22Rv1 (cell line): ENCODE measurements at regions not wholly inside any gene's neighbourhood (a gene's known extent, or its start where the extent isn't known, plus 50 kb on each side); places are given as distances from the start of the nearest gene placed in this dataset.
"Not testable (repeated sequence)": the region's sequence is repeated elsewhere in the genome, so short reads cannot be mapped to it uniquely, and the experiment has no call there.

Source experiments
- H3K27ac ChIP-seq: fragments of 450-650 bp; 2 replicates; pipeline ENCODE4 v1.5.1; 2017
- ZFX ChIP-seq: fragments of 450-650 bp; IDR thresholded peaks from 2 replicates; pipeline ENCODE4 v1.6.1; 2017; ENCODE audit warnings: antibody characterized with exemption, borderline replicate concordance
- TF ChIP-seq, protein P1 (sequence below): fragments of 450-650 bp; IDR thresholded peaks from 2 replicates; pipeline ENCODE4 v1.5.1; 2017; ENCODE audit warnings: mild to moderate bottlenecking

DNA sequence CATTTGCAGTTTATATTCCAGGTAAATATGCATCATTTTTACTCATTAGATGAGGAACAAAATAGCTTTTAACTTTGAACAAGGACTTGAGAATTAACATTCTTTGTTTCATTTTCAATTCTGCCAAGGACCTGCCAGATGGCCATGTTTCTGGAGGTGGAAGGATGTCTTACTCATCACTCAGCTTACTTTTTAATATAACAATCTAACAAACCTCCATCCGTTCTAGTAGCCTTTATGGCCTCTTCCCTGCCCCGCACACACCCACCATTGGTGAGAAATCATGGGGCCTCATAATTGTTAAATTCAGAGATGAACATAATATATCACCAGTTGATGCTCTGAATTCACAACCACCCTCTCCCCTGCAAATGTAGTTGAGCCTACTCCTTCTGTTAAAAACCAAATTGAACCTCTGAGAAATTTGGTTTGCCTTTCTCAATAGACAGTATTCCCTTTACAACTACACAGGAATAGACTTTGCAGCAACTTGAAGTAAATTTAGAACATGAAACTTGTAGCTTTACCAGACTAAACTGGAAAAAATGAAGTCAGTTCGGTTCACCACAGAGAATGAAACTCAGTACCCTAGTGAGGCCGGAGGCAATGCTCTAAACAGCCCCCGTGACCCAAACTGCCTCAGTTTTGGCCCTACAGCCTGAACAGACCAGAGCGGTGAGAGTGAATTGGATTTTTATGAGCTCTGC lies 50.1 kb upstream of the ACSL4 start:
- TF ChIP-seq, protein P1, sequence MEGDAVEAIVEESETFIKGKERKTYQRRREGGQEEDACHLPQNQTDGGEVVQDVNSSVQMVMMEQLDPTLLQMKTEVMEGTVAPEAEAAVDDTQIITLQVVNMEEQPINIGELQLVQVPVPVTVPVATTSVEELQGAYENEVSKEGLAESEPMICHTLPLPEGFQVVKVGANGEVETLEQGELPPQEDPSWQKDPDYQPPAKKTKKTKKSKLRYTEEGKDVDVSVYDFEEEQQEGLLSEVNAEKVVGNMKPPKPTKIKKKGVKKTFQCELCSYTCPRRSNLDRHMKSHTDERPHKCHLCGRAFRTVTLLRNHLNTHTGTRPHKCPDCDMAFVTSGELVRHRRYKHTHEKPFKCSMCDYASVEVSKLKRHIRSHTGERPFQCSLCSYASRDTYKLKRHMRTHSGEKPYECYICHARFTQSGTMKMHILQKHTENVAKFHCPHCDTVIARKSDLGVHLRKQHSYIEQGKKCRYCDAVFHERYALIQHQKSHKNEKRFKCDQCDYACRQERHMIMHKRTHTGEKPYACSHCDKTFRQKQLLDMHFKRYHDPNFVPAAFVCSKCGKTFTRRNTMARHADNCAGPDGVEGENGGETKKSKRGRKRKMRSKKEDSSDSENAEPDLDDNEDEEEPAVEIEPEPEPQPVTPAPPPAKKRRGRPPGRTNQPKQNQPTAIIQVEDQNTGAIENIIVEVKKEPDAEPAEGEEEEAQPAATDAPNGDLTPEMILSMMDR = no peak
- no peak for TF ChIP-seq ZFX
- H3K27ac ChIP-seq = no peak overlapping the region

DNA sequence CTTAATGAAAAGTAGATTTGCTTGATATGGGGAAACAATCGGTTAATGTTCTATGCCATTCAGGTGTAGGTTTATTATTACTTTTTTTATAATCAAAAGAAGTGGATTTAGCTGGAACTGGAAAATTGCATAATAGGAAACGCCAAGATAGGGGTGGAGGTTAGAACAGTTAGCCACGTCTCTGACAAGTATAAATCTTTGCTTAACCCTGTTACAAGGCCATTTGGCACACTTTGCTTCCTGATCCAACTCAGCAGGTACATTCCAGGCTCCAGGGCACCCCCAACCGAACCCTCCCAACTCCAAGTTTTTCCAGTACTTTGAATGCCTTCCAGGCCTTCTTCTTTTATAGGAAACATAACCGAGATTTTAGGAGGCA lies 50.6 kb upstream of the ACSL4 start:
- no peak overlapping the region for H3K27ac ChIP-seq
- TF ChIP-seq, protein P1 = no peak
- no peak for TF ChIP-seq ZFX

DNA sequence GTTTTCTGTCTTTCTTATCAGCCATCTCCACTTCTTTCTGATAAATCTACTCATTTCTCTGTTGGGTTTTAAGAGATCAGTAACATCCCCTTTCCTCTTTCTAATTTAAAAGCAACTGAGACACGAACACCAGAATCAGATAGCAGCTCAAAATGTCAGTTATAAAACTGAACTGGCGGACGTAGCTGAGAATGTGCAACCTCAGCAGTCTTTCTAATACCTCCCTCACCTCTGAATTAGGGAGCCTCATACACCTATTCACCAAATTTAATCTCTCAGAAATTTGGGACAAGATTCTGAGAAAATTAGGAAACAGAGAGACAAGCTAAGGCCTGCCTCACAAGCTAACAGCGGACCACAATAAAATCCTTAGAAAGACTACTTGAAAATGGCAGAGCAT lies 52.0 kb upstream of the ACSL4 start:
- no peak for TF ChIP-seq ZFX
- TF ChIP-seq, protein P1 = no peak

DNA sequence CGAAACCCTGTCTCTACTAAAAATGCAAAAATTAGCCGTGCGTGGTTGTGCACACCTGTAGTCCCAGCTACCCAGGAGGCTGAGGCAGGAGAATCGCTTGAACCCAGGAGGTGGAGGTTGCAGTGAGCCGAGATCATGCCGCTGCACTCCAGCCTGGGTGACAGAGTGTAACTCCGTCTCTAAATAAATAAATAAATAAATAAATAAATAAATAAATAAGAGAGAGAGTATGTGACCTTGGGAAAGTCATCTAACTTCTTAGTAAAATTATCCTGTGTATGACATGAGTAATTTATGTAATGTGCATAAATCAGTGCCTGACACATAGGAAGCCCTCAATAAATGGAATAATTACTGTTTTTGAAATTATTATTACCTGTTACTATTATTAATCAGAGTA lies 57.5 kb upstream of the ACSL4 start:
- not testable (repeated sequence) for H3K27ac ChIP-seq

More for the DNA sequence above, 52.0 kb upstream of the ACSL4 start:
- no peak overlapping the region for H3K27ac ChIP-seq

DNA sequence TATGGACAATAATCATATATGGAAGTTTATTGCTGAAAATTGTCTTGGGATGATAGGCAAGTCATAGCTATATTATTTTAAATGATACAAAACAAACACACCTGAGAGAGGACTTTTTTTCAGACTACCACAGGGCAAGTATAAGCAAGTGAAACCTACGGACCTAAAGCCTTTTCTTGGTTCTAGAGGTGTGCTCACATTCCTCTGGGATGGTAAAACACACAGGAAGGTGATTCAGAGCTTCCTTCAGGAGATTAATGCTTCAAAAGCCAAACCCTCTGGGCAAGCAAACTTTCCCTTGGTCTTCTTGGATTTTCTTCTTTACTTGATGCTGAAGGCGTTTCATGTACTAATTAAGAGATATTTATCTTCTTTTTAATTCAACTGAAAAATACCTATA lies 60.1 kb upstream of the ACSL4 start:
- TF ChIP-seq, protein P1 = no peak
- TF ChIP-seq ZFX = no peak

DNA sequence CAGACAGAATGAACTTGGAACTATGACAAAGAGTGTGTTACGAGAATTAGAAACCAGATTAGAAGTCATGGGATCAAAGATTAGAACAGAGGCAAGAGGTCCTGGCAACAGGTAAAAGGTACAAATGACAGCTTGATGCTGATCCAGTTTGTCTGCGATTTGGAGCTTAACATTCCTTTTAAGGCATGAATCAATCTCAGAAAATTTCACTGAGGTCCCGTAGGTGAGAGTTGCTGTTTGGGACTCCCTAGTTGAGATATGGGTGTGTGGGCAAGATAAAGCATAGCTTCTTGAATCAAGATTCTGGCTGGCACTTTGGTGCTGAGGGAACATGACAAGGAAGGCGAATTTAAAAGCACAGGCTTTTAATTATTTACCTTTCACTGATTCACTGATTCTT lies 62.6 kb upstream of the ACSL4 start:
- H3K27ac ChIP-seq = no peak overlapping the region
- TF ChIP-seq ZFX = no peak
- TF ChIP-seq, protein P1 = no peak

More for the DNA sequence above, 60.1 kb upstream of the ACSL4 start:
- H3K27ac ChIP-seq = no peak overlapping the region

- H3K27ac ChIP-seq = no peak overlapping the region
- no peak for TF ChIP-seq ZFX
- TF ChIP-seq, protein P1 = no peak
These were observed 64.4 kb upstream of the ACSL4 start for GRCh38 chrX:109797311-109797975.
